SK-N-SH (cell line): ENCODE measurements at regions not wholly inside any gene's neighbourhood (a gene's known extent, or its start where the extent isn't known, plus 50 kb on each side); places are given as distances from the start of the nearest gene placed in this dataset.

ENCODE experiments used
- CTCF ChIA-PET: fragments of 300-600, 350-600 bp; formaldehyde crosslinking; extraction: SDS; loops from one replicate; lab custom pipeline; 2021; lab: Yijun Ruan, JAX
- POLR2A ChIA-PET: fragments of 350-600 bp; sonication (Branson Sonifier 250); formaldehyde crosslinking; extraction: SDS; loops from one replicate; lab custom pipeline; 2020; ENCODE audit warnings: antibody characterized with exemption, inconsistent platforms; lab: Yijun Ruan, JAX
- DNase-seq: peaks from one replicate; pipeline ENCODE4 v3.0.0; 2012
- H2AFZ ChIP-seq: fragments of 200-600 bp; sonication (generic); 2 replicates; pipeline ENCODE4 v1.8.1; 2016; ENCODE audit warnings: antibody characterized with exemption, mild to moderate bottlenecking, low read depth
- H3F3A ChIP-seq: fragments of 200-600 bp; sonication (generic); replicated peaks from 2 replicates; pipeline ENCODE3; 2016; ENCODE audit warnings: antibody characterized with exemption, mild to moderate bottlenecking; ENCODE audit not compliant: insufficient read depth
- H3K27ac ChIP-seq, 2 experiments: fragments of 200-500 bp in 1 of 2; fragments of 200-600 bp in 1 of 2; sonication (Bioruptor generic) in 1 of 2; sonication (generic), shearing (Covaris generic) in 1 of 2; 2 replicates each; pipeline versions ENCODE4 v1.5.1 to v1.6.1; 2014 to 2016; ENCODE audit warnings: low read depth in 2 of 2, inconsistent platforms in 1 of 2, low read length in 1 of 2, mild to moderate bottlenecking in 1 of 2, mixed read lengths in 1 of 2
- H3K27me3 ChIP-seq: fragments of 200-600 bp; sonication (generic), shearing (Covaris generic); 2 replicates; pipeline ENCODE4 v1.6.1; 2016; ENCODE audit warnings: mixed run types; ENCODE audit not compliant: insufficient read depth
- H3K36me3 ChIP-seq, 2 experiments: fragments of 200-500 bp in 1 of 2; fragments of 200-600 bp in 1 of 2; sonication (Bioruptor generic) in 1 of 2; sonication (generic) in 1 of 2; replicated peaks in 1 of 2; 2 replicates each; pipeline versions ENCODE3 to v1.5.1; 2014 to 2016; ENCODE audit warnings: low read length in 1 of 2, mild to moderate bottlenecking in 1 of 2; ENCODE audit not compliant: insufficient read depth in 2 of 2, control insufficient read depth in 1 of 2
- H3K4me1 ChIP-seq, 2 experiments: fragments of 200-500 bp in 1 of 2; fragments of 200-600 bp in 1 of 2; sonication (Bioruptor generic) in 1 of 2; sonication (generic), shearing (Covaris generic) in 1 of 2; 2 replicates each; pipeline versions ENCODE4 v1.5.1 to v1.6.1; 2014 to 2016; ENCODE audit warnings: low read depth in 1 of 2, low read length in 1 of 2, mixed run types in 1 of 2; ENCODE audit not compliant: insufficient read depth in 2 of 2, control insufficient read depth in 1 of 2
- H3K4me2 ChIP-seq: fragments of 200-600 bp; sonication (generic), shearing (Covaris generic); 2 replicates; pipeline ENCODE4 v1.6.1; 2017; ENCODE audit warnings: mixed run types
- H3K4me3 ChIP-seq, 2 experiments: fragments of 200-500 bp in 1 of 2; fragments of 200-600 bp in 1 of 2; sonication (Bioruptor generic) in 1 of 2; sonication (generic), shearing (Covaris generic) in 1 of 2; 2 replicates each; pipeline versions ENCODE4 v1.5.1 to v1.8.1; 2014 to 2016; ENCODE audit warnings: low read depth in 2 of 2, inconsistent platforms in 1 of 2, low read length in 1 of 2, mild to moderate bottlenecking in 1 of 2, mixed read lengths in 1 of 2, moderate library complexity in 1 of 2
- H3K79me2 ChIP-seq: fragments of 200-600 bp; sonication (generic); 2 replicates; pipeline ENCODE4 v1.8.1; 2017; ENCODE audit warnings: mild to moderate bottlenecking; ENCODE audit not compliant: insufficient read depth
- H3K9ac ChIP-seq: fragments of 200-600 bp; sonication (generic); 2 replicates; pipeline ENCODE4 v1.6.1; 2017; ENCODE audit warnings: mixed run types
- H3K9me2 ChIP-seq: fragments of 200-600 bp; sonication (generic); 2 replicates; pipeline ENCODE4 v1.6.1; 2017; ENCODE audit warnings: mixed run types
- H3K9me3 ChIP-seq: fragments of 200-600 bp; sonication (generic); 2 replicates; pipeline ENCODE4 v1.6.1; 2017; ENCODE audit warnings: mixed run types, mild to moderate bottlenecking, moderate library complexity
- H4K20me1 ChIP-seq: fragments of 200-600 bp; sonication (generic); 2 replicates; pipeline ENCODE4 v1.6.1; 2017; ENCODE audit warnings: mild to moderate bottlenecking, mixed run types; ENCODE audit not compliant: insufficient read depth
- EP300 ChIP-seq, 2 experiments: IDR thresholded peaks; 2 replicates each; pipeline versions ENCODE4 v1.4.0 to v1.6.1; 2012; ENCODE audit warnings: borderline replicate concordance in 1 of 2, low read depth in 1 of 2, low read length in 1 of 2
- FOSL2 ChIP-seq: IDR thresholded peaks from 2 replicates; pipeline ENCODE4 v1.4.0; 2012; ENCODE audit warnings: low read depth, mild to moderate bottlenecking, moderate library complexity, borderline replicate concordance
- FOXJ3 ChIP-seq: sonication (generic); formaldehyde crosslinking; IDR thresholded peaks from 2 replicates; pipeline ENCODE4 v1.5.1; 2020; ENCODE audit warnings: mild to moderate bottlenecking, missing genetic modification reagents
- GABPA ChIP-seq: IDR thresholded peaks from 2 replicates; pipeline ENCODE4 v1.4.0; 2012; ENCODE audit warnings: low read depth, mild to moderate bottlenecking
- GATA2 ChIP-seq: sonication (generic); formaldehyde crosslinking; IDR thresholded peaks from 2 replicates; pipeline ENCODE4 v1.5.0; 2020; ENCODE audit warnings: mild to moderate bottlenecking, missing genetic modification reagents
- JUND ChIP-seq: IDR thresholded peaks from 2 replicates; pipeline ENCODE4 v1.4.0; 2012
- MAX ChIP-seq: IDR thresholded peaks from 2 replicates; pipeline ENCODE4 v1.4.0; 2012; ENCODE audit warnings: low read depth
- MXI1 ChIP-seq: IDR thresholded peaks from 2 replicates; pipeline ENCODE4 v1.6.1; 2012; ENCODE audit warnings: mild to moderate bottlenecking, low read depth, low read length, improper control_type of control experiment
- NRF1 ChIP-seq: IDR thresholded peaks from 2 replicates; pipeline ENCODE4 v1.6.1; 2012; ENCODE audit warnings: low read depth, mild to moderate bottlenecking, low read length
- PBX3 ChIP-seq: IDR thresholded peaks from 2 replicates; pipeline ENCODE4; 2012
- POLR2AphosphoS5 ChIP-seq: IDR thresholded peaks from 2 replicates; pipeline ENCODE4 v1.6.1; 2012; ENCODE audit warnings: low read depth, low read length
- RCOR1 ChIP-seq: fragments of 150-350 bp; IDR thresholded peaks from 2 replicates; pipeline ENCODE4 v1.6.1; 2017; ENCODE audit warnings: antibody characterized with exemption, low read length
- RFX5 ChIP-seq: IDR thresholded peaks from 2 replicates; pipeline ENCODE4 v1.6.1; 2012; ENCODE audit warnings: mild to moderate bottlenecking, improper control_type of control experiment, low read length
- SIN3A ChIP-seq: IDR thresholded peaks from 2 replicates; pipeline ENCODE4 v1.6.1; 2012; ENCODE audit warnings: low read depth, mild to moderate bottlenecking, low read length, moderate library complexity, borderline replicate concordance
- TAF1 ChIP-seq: IDR thresholded peaks from 2 replicates; pipeline ENCODE4 v1.6.1; 2012; ENCODE audit warnings: low read depth, mild to moderate bottlenecking, low read length, moderate library complexity, borderline replicate concordance
- TCF12 ChIP-seq: IDR thresholded peaks from 2 replicates; pipeline ENCODE4 v1.4.0; 2012
- TEAD4 ChIP-seq: IDR thresholded peaks from 2 replicates; pipeline ENCODE4 v1.4.0; 2012; ENCODE audit warnings: mild to moderate bottlenecking, borderline replicate concordance; ENCODE audit not compliant: insufficient read depth
- WGBS: methylation state at CpG from one replicate; pipeline ENCODE4 v1.1.6; 2017; ENCODE audit warnings: low lambda C conversion rate; 5-methylcytosine and 5-hydroxymethylcytosine counted together
- TF ChIP-seq, protein P1 (sequence below): IDR thresholded peaks from 2 replicates; pipeline ENCODE4 v1.6.1; 2012; ENCODE audit warnings: mild to moderate bottlenecking, low read depth, low read length, moderate library complexity

DNA sequence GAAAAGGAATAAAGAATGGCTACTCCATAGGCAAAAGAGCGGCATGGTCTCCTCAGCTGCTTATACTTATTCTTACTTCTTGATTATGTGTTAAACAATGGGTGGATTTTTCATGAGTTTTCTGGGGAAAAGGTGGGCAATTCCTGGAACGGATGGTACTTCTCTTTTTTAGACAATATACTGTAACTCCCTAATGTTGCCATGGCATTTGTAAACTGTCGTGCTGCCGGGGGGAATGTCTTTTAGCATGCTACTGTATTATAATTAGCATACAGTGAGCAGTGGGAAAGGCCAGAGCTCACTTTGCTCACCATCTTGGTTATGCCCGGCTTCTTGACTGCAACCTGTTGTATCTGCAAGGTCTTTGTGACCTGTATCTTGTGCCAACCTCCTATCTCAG, 372.1 kb upstream of the AKR1E2 start (continued):
- TF ChIP-seq RCOR1, result no peak
- TF ChIP-seq RFX5, result no peak
- no peak for TF ChIP-seq POLR2AphosphoS5
- no peak for TF ChIP-seq TCF12

DNA sequence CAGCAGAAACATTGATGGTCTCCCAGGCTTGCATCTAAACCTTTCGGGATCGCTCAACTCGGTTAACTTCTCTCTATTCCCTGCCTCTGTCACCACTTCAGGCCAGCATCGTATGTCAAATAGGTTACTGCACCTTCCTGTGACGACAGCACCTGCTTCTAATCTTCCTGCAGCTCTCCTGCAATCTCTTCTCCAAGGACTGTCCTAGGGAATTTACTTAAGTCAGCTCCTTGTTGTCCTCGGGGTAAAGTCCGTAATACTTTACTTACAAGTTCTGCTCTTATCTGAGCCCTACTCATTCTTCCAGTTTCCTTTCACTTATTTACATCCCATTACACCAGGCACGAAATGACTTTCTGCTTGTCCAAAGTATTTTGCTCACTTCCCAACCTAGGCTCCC, 372.7 kb upstream of the AKR1E2 start:
- WGBS, result 91% methylated on average over 8 of the region's 8 CpGs
- Histone ChIP-seq H3K9me3 (no peaks in the 10 kb centered on the region), H3K27me3 (no peaks in the 10 kb centered on the region), H3K9me2 (no peaks in the 10 kb centered on the region), H2AFZ (no peak overlapping the region), H3K9ac (no peak overlapping the region), H3K27ac (no peak overlapping the region), H3K36me3 (no peaks in the 10 kb centered on the region), H3K4me2 (no peak overlapping the region), H3K79me2 (no peaks in the 10 kb centered on the region), H3F3A (no peaks in the 10 kb centered on the region), H3K4me1 (peaks cover 6 to 8% of the 10 kb centered on the region in 2 experiments; a peak in 2 of 4 replicates), H3K4me3 (no peak overlapping the region), H4K20me1 (no peaks in the 10 kb centered on the region)
- TF ChIP-seq EP300 (IDR thresholded peaks at IDR 0.05; ENCODE audit: borderline replicate concordance in 1 of 2, low read depth in 1 of 2, low read length in 1 of 2) (no peak), TAF1 (no peak), RFX5 (no peak)
- ChIA-PET CTCF (no interaction called here), POLR2A (no interaction called here)
- no peak for DNase-seq

- DNase-seq, result no peak
- Histone ChIP-seq H3K36me3 (peaks cover 0 to 2% of the 10 kb centered on the region in 2 experiments), H4K20me1 (no peaks in the 10 kb centered on the region), H3K4me3 (no peak overlapping the region), H3F3A (no peaks in the 10 kb centered on the region), H3K27me3 (no peaks in the 10 kb centered on the region), H2AFZ (peak overlapping the region; percentile 60), H3K27ac (peak overlapping the region; percentile 34 to 46; a peak in 2 of 4 replicates), H3K79me2 (no peaks in the 10 kb centered on the region), H3K9me2 (no peaks in the 10 kb centered on the region), H3K4me2 (peak overlapping the region; percentile 53; the same call in 1 of the 2 replicates), H3K4me1 (peaks cover 6 to 8% of the 10 kb centered on the region in 2 experiments; a peak in 2 of 4 replicates), H3K9ac (no peak overlapping the region), H3K9me3 (no peaks in the 10 kb centered on the region)
- ChIA-PET CTCF (no interaction called here), POLR2A (no interaction called here)
- 46% methylated on average over 13 of the region's 13 CpGs for WGBS
- TF ChIP-seq GABPA, result no peak
- no peak for TF ChIP-seq MXI1
- TF ChIP-seq TEAD4, result no peak
- TF ChIP-seq RFX5, result no peak
- TF ChIP-seq EP300 (IDR thresholded peaks at IDR 0.05; ENCODE audit: borderline replicate concordance in 1 of 2, low read depth in 1 of 2, low read length in 1 of 2), result 0 out of 4 replicates have a peak, but pooled peaks of 1 of the 2 experiments have one; percentile 6
- TF ChIP-seq NRF1, result no peak
- peak; percentile 49; the same call in 1 of the 2 replicates for TF ChIP-seq FOSL2
- TF ChIP-seq JUND, result peak; percentile 19; the same call in 1 of the 2 replicates
- TF ChIP-seq FOXJ3 (CRISPR knock-in tag), result no peak
- TF ChIP-seq PBX3, result no peak
- TF ChIP-seq MAX, result peak; percentile 28; the same call in 1 of the 2 replicates
- TF ChIP-seq SIN3A, result no peak
- TF ChIP-seq, protein P1, sequence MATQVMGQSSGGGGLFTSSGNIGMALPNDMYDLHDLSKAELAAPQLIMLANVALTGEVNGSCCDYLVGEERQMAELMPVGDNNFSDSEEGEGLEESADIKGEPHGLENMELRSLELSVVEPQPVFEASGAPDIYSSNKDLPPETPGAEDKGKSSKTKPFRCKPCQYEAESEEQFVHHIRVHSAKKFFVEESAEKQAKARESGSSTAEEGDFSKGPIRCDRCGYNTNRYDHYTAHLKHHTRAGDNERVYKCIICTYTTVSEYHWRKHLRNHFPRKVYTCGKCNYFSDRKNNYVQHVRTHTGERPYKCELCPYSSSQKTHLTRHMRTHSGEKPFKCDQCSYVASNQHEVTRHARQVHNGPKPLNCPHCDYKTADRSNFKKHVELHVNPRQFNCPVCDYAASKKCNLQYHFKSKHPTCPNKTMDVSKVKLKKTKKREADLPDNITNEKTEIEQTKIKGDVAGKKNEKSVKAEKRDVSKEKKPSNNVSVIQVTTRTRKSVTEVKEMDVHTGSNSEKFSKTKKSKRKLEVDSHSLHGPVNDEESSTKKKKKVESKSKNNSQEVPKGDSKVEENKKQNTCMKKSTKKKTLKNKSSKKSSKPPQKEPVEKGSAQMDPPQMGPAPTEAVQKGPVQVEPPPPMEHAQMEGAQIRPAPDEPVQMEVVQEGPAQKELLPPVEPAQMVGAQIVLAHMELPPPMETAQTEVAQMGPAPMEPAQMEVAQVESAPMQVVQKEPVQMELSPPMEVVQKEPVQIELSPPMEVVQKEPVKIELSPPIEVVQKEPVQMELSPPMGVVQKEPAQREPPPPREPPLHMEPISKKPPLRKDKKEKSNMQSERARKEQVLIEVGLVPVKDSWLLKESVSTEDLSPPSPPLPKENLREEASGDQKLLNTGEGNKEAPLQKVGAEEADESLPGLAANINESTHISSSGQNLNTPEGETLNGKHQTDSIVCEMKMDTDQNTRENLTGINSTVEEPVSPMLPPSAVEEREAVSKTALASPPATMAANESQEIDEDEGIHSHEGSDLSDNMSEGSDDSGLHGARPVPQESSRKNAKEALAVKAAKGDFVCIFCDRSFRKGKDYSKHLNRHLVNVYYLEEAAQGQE, result no peak
- TF ChIP-seq TCF12, result peak; percentile 57
- TF ChIP-seq GATA2 (CRISPR knock-in tag), result no peak
These were observed 374.8 kb upstream of the AKR1E2 start for GRCh38 chr10:4450981-4451908.
